ENCODE measurements at regions not wholly inside any gene's neighbourhood (a gene's known extent, or its start where the extent isn't known, plus 50 kb on each side); places are given as distances from the start of the nearest gene placed in this dataset.
"Not testable (repeated sequence)": the region's sequence is repeated elsewhere in the genome, so short reads cannot be mapped to it uniquely, and the experiment has no call there.

- peak; percentile 39 for DNase-seq
- in situ Hi-C loops (cut with HindIII; ENCODE audit: low pct_ligation_motif_present, low pct_unique_long_range_greater_than_20kb, low sequenced_read_pairs), result no loop called here
These were observed 513.6 kb upstream of the PITX2 start for GRCh38 chr4:111136438-111136837.

DNA sequence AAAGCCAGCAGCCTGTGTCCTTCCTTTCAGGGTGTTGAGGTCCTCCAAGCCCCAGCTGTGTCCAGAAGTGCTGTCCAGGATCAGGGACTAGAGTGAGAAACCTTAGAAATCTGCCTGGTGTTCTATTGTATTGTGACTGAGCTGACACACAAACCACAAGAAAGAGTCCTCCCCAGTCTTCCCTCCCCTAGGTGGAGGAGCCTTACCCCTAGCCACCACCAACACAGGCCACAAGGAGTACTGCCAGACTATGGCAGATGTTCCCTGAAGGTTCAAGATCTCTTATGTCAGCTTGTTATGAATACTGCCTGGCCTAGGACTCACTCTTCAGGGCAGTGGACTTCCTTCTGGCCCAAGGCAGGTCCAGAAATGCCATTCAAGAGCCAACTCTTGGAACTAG lies 514.1 kb upstream of the PITX2 start:
- in situ Hi-C loops (cut with HindIII; ENCODE audit: low pct_ligation_motif_present, low pct_unique_long_range_greater_than_20kb, low sequenced_read_pairs), result no loop called here

GRCh38 chr4:111143510-111143909 lies 520.6 kb upstream of the PITX2 start:
- no peak for DNase-seq
- in situ Hi-C loops (cut with HindIII; ENCODE audit: low pct_ligation_motif_present, low pct_unique_long_range_greater_than_20kb, low sequenced_read_pairs), result no loop called here

More for the DNA sequence above, 514.1 kb upstream of the PITX2 start:
- DNase-seq, result no peak

DNA sequence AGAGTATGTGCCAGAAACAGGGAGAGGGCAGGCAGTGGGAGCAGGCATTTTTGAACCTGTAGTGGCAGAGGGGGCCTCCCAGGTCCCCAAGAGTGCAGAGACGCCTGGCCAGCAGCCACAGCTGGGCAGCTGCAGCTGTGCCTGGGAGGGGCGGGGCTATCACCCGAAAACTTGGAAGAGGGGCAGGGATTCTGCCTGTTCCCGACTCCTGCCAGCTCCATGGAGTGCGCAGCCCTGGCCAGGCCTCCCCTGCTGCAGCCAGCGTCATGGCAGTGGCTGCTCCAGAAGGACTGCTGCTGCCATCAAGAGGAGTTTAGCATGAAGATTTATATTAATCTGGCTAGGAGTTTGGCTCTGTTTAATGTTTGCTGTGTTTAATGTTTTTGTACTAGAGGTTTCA lies 532.1 kb upstream of the PITX2 start:
- in situ Hi-C loops (cut with HindIII; ENCODE audit: low pct_ligation_motif_present, low pct_unique_long_range_greater_than_20kb, low sequenced_read_pairs), result no loop called here
- no peak for DNase-seq

GRCh38 chr4:111164556-111164955 lies 541.7 kb upstream of the PITX2 start:
- in situ Hi-C loops (cut with HindIII; ENCODE audit: low pct_ligation_motif_present, low pct_unique_long_range_greater_than_20kb, low sequenced_read_pairs); DNase-seq: not testable (repeated sequence)

GRCh38 chr4:111174331-111174730 lies 551.5 kb upstream of the PITX2 start:
- no peak for DNase-seq
- in situ Hi-C loops (cut with HindIII; ENCODE audit: low pct_ligation_motif_present, low pct_unique_long_range_greater_than_20kb, low sequenced_read_pairs), result no loop called here

DNA sequence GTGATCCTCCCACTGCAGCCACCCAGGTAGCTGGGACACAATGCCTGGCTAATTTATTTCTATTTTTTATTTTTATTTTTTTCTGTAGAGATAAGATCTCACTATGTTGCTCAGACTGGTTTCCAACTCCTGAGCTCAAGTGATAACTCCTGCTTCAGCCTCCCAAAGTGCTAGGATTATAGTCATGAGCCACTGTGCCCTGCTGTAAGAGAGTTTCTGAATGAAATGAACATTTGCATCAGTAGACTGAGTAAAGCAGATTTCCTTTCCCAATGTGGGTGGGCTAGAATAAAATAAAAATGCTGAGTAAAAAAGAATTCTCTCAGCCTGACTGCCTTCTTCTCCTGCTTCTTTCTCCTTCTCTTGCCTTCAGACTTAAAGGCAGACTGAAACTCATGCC lies 555.4 kb upstream of the PITX2 start:
- in situ Hi-C loops (cut with HindIII; ENCODE audit: low pct_ligation_motif_present, low pct_unique_long_range_greater_than_20kb, low sequenced_read_pairs), result no loop called here
- no peak for DNase-seq

DNA sequence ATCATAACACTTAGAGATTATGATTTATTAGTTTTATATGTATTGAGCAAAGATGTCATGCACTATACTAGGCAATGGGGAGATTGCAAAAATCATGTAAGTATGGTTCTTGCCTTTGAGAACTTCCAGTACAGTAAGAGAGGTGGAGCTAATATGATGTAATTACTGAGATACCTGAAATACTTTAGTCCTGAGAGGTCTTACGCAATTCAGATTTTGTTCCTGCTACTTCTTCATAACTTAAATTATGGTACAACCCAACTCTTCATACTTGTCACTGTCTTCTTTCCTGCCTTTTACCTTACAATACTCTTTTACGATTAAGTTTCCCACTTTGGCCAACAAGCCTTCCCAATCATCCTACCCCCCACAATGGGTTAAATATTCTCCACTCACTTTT lies 564.2 kb upstream of the PITX2 start:
- no peak for DNase-seq
- in situ Hi-C loops (cut with HindIII; ENCODE audit: low pct_ligation_motif_present, low pct_unique_long_range_greater_than_20kb, low sequenced_read_pairs), result no loop called here

DNA sequence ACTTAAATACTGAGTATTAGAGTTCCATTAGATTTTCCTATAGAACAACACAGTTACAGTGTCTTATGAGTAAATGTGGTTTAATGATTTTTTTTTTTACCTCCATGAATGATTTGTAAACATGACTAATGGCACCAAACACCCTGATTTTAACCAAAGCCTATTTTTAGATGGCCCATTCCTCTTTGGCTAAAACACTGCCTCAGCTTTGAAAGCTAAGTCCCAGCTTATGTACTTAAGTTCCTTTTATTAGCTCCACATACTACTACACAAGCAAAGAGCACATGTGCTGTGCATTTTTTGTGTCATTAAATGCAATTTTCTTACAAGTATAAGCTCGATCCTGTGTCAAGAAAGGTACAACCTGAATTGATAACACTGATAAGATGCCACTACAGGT lies 575.6 kb upstream of the PITX2 start:
- DNase-seq, result no peak
- in situ Hi-C loops (cut with HindIII; ENCODE audit: low pct_ligation_motif_present, low pct_unique_long_range_greater_than_20kb, low sequenced_read_pairs), result no loop called here

GRCh38 chr4:111204797-111205196 lies 581.9 kb upstream of the PITX2 start:
- DNase-seq, result no peak
- in situ Hi-C loops (cut with HindIII; ENCODE audit: low pct_ligation_motif_present, low pct_unique_long_range_greater_than_20kb, low sequenced_read_pairs), result no loop called here

- in situ Hi-C loops (cut with HindIII; ENCODE audit: low pct_ligation_motif_present, low pct_unique_long_range_greater_than_20kb, low sequenced_read_pairs), result no loop called here
- DNase-seq, result no peak
These were observed 586.1 kb upstream of the PITX2 start for GRCh38 chr4:111208970-111209369.

GRCh38 chr4:111209706-111210105 lies 586.8 kb upstream of the PITX2 start:
- in situ Hi-C loops (cut with HindIII; ENCODE audit: low pct_ligation_motif_present, low pct_unique_long_range_greater_than_20kb, low sequenced_read_pairs), result no loop called here
- DNase-seq, result no peak

DNA sequence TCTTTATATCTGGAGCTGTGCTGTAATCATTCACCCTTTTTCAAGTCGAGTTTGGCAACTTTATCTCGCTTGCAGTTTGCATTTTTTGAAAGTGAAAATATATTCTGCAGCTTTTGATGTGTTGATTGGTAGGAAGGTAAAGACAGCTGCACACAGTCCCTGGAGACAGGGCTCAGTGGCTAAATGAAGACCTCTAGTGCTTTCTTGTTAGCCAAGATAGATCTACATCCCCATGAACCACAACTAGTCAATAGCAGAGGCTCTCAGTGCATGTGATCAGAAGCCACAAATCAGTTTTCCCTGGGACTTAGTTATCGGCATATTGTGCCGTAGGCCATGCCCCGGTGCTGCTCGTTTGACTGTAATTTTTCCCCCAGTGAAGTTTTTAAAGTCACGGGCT lies 587.7 kb upstream of the PITX2 start:
- DNase-seq, result no peak
- in situ Hi-C loops (cut with HindIII; ENCODE audit: low pct_ligation_motif_present, low pct_unique_long_range_greater_than_20kb, low sequenced_read_pairs), result no loop called here

DNA sequence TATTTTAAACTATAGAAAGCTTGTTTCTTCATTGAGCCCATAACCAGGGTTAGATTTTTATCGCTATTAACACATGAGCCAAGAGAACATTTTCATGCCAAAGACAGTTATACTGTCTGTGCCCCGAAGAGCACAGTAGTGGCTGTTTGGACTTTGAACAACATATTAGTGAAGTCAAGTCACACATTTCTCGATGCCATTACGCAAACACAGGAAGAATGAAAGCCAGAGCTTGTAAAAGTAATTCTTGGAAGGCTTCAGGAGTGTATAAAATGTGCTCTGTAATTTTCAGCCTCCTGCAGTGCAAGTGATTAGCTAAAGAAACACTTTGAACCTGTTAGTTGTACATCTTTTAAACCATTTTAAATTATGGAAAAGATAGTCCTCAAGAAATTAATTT lies 590.7 kb upstream of the PITX2 start:
- in situ Hi-C loops (cut with HindIII; ENCODE audit: low pct_ligation_motif_present, low pct_unique_long_range_greater_than_20kb, low sequenced_read_pairs), result no loop called here

GRCh38 chr4:111214371-111214770 lies 591.5 kb upstream of the PITX2 start:
- no peak for DNase-seq

More for the DNA sequence above, 590.7 kb upstream of the PITX2 start:
- DNase-seq, result no peak

DNA sequence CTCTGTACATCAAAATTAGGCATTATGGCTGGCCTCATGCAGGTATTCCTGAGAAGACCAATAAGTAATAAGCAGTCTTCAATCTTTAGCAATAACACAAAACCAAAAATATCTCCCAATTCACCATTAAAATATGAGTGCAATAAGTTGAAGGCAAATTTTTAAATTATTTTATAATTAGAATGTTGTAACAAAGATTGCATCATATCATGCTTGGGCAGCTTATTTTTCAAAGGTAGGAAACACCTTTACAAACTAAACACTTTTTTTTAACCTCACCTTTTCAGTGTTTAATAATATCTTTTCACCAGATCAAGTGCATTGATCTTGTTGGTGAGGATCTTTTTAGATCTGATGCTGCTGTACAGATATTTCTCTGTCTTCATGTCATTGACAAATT lies 592.9 kb upstream of the PITX2 start:
- in situ Hi-C loops (cut with HindIII; ENCODE audit: low pct_ligation_motif_present, low pct_unique_long_range_greater_than_20kb, low sequenced_read_pairs), result no loop called here
- DNase-seq, result no peak

More at GRCh38 chr4:111214371-111214770, 591.5 kb upstream of the PITX2 start:
- in situ Hi-C loops (cut with HindIII; ENCODE audit: low pct_ligation_motif_present, low pct_unique_long_range_greater_than_20kb, low sequenced_read_pairs), result no loop called here

DNA sequence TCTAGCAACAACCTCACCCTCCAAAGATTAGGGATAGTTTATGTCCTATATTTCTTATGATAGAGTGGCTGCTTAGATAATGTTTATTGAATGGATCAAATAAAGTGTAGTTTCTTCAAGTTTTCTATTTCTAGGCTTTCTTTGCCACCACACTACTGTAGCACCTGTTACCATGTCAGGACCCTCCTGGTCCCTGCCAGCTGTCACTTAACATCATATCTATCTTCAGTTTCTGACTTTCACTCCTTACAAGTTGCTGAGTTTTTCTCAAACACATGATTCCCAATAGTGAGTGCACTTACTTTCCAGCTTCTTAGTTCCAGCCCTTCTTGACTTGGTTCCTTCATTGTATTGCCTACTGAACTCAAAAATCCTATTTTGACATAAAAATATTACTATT lies 593.9 kb upstream of the PITX2 start:
- in situ Hi-C loops (cut with HindIII; ENCODE audit: low pct_ligation_motif_present, low pct_unique_long_range_greater_than_20kb, low sequenced_read_pairs), result no loop called here
- DNase-seq, result no peak

GRCh38 chr4:111221371-111221770 lies 598.5 kb upstream of the PITX2 start:
- no peak for DNase-seq
- in situ Hi-C loops (cut with HindIII; ENCODE audit: low pct_ligation_motif_present, low pct_unique_long_range_greater_than_20kb, low sequenced_read_pairs), result no loop called here

GRCh38 chr4:111228396-111228795 lies 605.5 kb upstream of the PITX2 start:
- DNase-seq, result no peak
- in situ Hi-C loops (cut with HindIII; ENCODE audit: low pct_ligation_motif_present, low pct_unique_long_range_greater_than_20kb, low sequenced_read_pairs), result no loop called here

DNA sequence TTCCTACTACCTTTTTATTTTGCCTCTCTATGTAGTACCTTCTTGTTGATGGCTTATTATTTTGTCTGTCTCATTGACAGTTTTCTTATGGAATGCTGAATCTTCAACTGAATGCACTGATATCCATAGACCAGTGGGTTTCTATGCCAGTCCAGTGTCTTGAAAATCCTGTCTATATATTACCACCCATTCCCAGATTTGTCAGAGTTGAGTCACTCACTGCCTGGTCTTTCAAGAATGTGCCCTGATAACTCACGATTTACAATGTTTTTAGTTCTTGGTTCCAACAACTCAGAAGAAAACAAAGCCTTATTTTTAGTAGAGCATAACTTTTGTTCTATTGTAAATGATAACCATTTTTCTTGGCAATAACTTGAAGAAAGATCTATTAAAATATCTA lies 606.0 kb upstream of the PITX2 start:
- DNase-seq, result peak; percentile 8
- in situ Hi-C loops (cut with HindIII; ENCODE audit: low pct_ligation_motif_present, low pct_unique_long_range_greater_than_20kb, low sequenced_read_pairs), result no loop called here

- in situ Hi-C loops (cut with HindIII; ENCODE audit: low pct_ligation_motif_present, low pct_unique_long_range_greater_than_20kb, low sequenced_read_pairs), result no loop called here
- no peak for DNase-seq
These were observed 607.4 kb upstream of the PITX2 start for GRCh38 chr4:111230265-111230664.

Measured in ACHN (cell line).